SK-N-SH (cell line): ENCODE measurements at regions not wholly inside any gene's neighbourhood (a gene's known extent, or its start where the extent isn't known, plus 50 kb on each side); places are given as distances from the start of the nearest gene placed in this dataset.

Experiments
- ELF1 ChIP-seq: IDR thresholded peaks from 2 replicates; pipeline ENCODE4 v1.4.0; 2012
- EP300 ChIP-seq, 2 experiments: IDR thresholded peaks; 2 replicates each; pipeline versions ENCODE4 v1.4.0 to v1.6.1; 2012; ENCODE audit warnings: borderline replicate concordance in 1 of 2, low read depth in 1 of 2, low read length in 1 of 2
- GABPA ChIP-seq: IDR thresholded peaks from 2 replicates; pipeline ENCODE4 v1.4.0; 2012; ENCODE audit warnings: low read depth, mild to moderate bottlenecking
- JUND ChIP-seq: IDR thresholded peaks from 2 replicates; pipeline ENCODE4 v1.4.0; 2012
- MEF2A ChIP-seq: IDR thresholded peaks from 2 replicates; pipeline ENCODE4 v1.4.0; 2012; ENCODE audit warnings: low read depth, borderline replicate concordance
- POLR2AphosphoS5 ChIP-seq: IDR thresholded peaks from 2 replicates; pipeline ENCODE4 v1.6.1; 2012; ENCODE audit warnings: low read depth, low read length
- RAD21 ChIP-seq: IDR thresholded peaks from 2 replicates; pipeline ENCODE4 v1.6.1; 2012; ENCODE audit warnings: mild to moderate bottlenecking, low read length
- TAF1 ChIP-seq: IDR thresholded peaks from 2 replicates; pipeline ENCODE4 v1.6.1; 2012; ENCODE audit warnings: low read depth, mild to moderate bottlenecking, low read length, moderate library complexity, borderline replicate concordance
- TCF12 ChIP-seq: IDR thresholded peaks from 2 replicates; pipeline ENCODE4 v1.4.0; 2012
- TEAD4 ChIP-seq: IDR thresholded peaks from 2 replicates; pipeline ENCODE4 v1.4.0; 2012; ENCODE audit warnings: mild to moderate bottlenecking, borderline replicate concordance; ENCODE audit not compliant: insufficient read depth
- YY1 ChIP-seq: IDR thresholded peaks from 2 replicates; pipeline ENCODE4 v1.4.0; 2012; ENCODE audit warnings: low read depth, mild to moderate bottlenecking
- TF ChIP-seq, protein P1 (sequence below): fragments of 200-600 bp; sonication (generic); IDR thresholded peaks from 2 replicates; pipeline ENCODE4 v1.6.1; 2017; ENCODE audit warnings: antibody characterized with exemption, mild to moderate bottlenecking, moderate library complexity
- TF ChIP-seq, protein P2 (sequence below): IDR thresholded peaks from 2 replicates; pipeline ENCODE4 v1.4.0; 2012; ENCODE audit warnings: low read depth, borderline replicate concordance
- TF ChIP-seq, protein P3 (sequence below): IDR thresholded peaks from 2 replicates; pipeline ENCODE4; 2012

DNA sequence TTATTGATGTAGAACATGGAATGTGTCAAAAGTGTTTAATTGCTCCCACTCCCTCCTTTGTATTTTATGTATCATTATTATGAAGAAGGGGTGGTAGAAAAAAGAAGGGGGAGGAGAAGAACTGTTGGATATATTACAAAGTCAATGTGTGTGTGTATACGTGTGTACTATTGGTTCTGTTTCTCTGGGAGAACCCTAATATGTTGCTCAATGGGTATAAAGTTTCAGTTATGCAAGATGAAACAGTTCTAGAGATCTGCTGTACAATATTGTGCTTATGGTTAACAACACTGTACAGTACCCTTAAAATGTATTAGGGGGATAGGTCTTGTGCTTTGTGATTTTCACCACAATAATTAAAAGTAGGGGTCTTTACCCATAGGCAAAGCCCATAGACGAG lies 58.1 kb upstream of the ZC3H15 start:
- TF ChIP-seq JUND = no peak
- no peak for TF ChIP-seq TEAD4
- TF ChIP-seq, protein P1, sequence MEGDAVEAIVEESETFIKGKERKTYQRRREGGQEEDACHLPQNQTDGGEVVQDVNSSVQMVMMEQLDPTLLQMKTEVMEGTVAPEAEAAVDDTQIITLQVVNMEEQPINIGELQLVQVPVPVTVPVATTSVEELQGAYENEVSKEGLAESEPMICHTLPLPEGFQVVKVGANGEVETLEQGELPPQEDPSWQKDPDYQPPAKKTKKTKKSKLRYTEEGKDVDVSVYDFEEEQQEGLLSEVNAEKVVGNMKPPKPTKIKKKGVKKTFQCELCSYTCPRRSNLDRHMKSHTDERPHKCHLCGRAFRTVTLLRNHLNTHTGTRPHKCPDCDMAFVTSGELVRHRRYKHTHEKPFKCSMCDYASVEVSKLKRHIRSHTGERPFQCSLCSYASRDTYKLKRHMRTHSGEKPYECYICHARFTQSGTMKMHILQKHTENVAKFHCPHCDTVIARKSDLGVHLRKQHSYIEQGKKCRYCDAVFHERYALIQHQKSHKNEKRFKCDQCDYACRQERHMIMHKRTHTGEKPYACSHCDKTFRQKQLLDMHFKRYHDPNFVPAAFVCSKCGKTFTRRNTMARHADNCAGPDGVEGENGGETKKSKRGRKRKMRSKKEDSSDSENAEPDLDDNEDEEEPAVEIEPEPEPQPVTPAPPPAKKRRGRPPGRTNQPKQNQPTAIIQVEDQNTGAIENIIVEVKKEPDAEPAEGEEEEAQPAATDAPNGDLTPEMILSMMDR = no peak
- no peak for TF ChIP-seq ELF1
- no peak for TF ChIP-seq MEF2A
- no peak for TF ChIP-seq GABPA
- no peak for TF ChIP-seq EP300 (IDR thresholded peaks at IDR 0.05; ENCODE audit: borderline replicate concordance in 1 of 2, low read depth in 1 of 2, low read length in 1 of 2)
- no peak for TF ChIP-seq POLR2AphosphoS5
- no peak for TF ChIP-seq TCF12
- TF ChIP-seq, protein P2, sequence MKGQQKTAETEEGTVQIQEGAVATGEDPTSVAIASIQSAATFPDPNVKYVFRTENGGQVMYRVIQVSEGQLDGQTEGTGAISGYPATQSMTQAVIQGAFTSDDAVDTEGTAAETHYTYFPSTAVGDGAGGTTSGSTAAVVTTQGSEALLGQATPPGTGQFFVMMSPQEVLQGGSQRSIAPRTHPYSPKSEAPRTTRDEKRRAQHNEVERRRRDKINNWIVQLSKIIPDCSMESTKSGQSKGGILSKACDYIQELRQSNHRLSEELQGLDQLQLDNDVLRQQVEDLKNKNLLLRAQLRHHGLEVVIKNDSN = no peak
- no peak for TF ChIP-seq TAF1
- TF ChIP-seq RAD21 = no peak
- no peak for TF ChIP-seq YY1
- TF ChIP-seq, protein P3, sequence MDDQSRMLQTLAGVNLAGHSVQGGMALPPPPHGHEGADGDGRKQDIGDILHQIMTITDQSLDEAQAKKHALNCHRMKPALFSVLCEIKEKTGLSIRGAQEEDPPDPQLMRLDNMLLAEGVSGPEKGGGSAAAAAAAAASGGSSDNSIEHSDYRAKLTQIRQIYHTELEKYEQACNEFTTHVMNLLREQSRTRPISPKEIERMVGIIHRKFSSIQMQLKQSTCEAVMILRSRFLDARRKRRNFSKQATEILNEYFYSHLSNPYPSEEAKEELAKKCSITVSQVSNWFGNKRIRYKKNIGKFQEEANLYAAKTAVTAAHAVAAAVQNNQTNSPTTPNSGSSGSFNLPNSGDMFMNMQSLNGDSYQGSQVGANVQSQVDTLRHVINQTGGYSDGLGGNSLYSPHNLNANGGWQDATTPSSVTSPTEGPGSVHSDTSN = no peak
